ENCODE measurements at regions not wholly inside any gene's neighbourhood (a gene's known extent, or its start where the extent isn't known, plus 50 kb on each side); places are given as distances from the start of the nearest gene placed in this dataset.

- Histone ChIP-seq H3K36me3 (ENCODE audit: low read depth) (no peaks in the 10 kb centered on the region), H3K4me1 (ENCODE audit: low read depth) (no peaks in the 10 kb centered on the region), H3K4me3 (no peak overlapping the region), H3K9me3 (no peaks in the 10 kb centered on the region)
- TF ChIP-seq CTCF (IDR thresholded peaks at IDR 0.05), result peak; percentile 49
- intact Hi-C loops (cut with DNase I, micrococcal nuclease), result loop anchor here in 1 of 2 donors (10.0 kb wide), 1 partner anchor 181 kb away; the partner anchor contains the start of gene ARID2
- peak; percentile 95 for ATAC-seq
- peak in 1 of 3 donors; percentile 73 for DNase-seq
These were observed 185.6 kb upstream of the ARID2 start for GRCh38 chr12:45543887-45544286.

GRCh38 chr12:45546545-45546944, 183.0 kb upstream of the ARID2 start:
- Histone ChIP-seq H3K4me3 (no peak overlapping the region), H3K9me3 (no peaks in the 10 kb centered on the region), H3K36me3 (ENCODE audit: low read depth) (no peaks in the 10 kb centered on the region), H3K4me1 (ENCODE audit: low read depth) (no peaks in the 10 kb centered on the region)
- intact Hi-C loops (cut with DNase I, micrococcal nuclease), result loop anchor here in 1 of 2 donors (10.0 kb wide), 1 partner anchor 178 kb away; the partner anchor contains the start of gene ARID2
- no peak for DNase-seq
- TF ChIP-seq CTCF (IDR thresholded peaks at IDR 0.05), result no peak
- no peak for ATAC-seq

- Histone ChIP-seq H3K4me3 (no peak overlapping the region), H3K4me1 (ENCODE audit: low read depth) (no peaks in the 10 kb centered on the region), H3K36me3 (ENCODE audit: low read depth) (no peaks in the 10 kb centered on the region), H3K9me3 (no peaks in the 10 kb centered on the region)
- intact Hi-C loops (cut with DNase I, micrococcal nuclease), result loop anchor here in 1 of 2 donors (10.0 kb wide), 1 partner anchor 178 kb away; the partner anchor contains the start of gene ARID2
- no peak for ATAC-seq
- no peak for TF ChIP-seq CTCF (IDR thresholded peaks at IDR 0.05)
- DNase-seq, result no peak
These were observed 182.4 kb upstream of the ARID2 start for GRCh38 chr12:45547132-45547531.

- Histone ChIP-seq H3K36me3 (ENCODE audit: low read depth) (no peaks in the 10 kb centered on the region), H3K4me1 (ENCODE audit: low read depth) (no peaks in the 10 kb centered on the region), H3K4me3 (no peak overlapping the region), H3K9me3 (no peaks in the 10 kb centered on the region)
- no peak for DNase-seq
- TF ChIP-seq CTCF (IDR thresholded peaks at IDR 0.05), result no peak
- peak; percentile 31 for ATAC-seq
- intact Hi-C loops (cut with DNase I, micrococcal nuclease), result loop anchor here in 1 of 2 donors (10.0 kb wide), 1 partner anchor 177 kb away; the partner anchor contains the start of gene ARID2
These were observed 181.7 kb upstream of the ARID2 start for GRCh38 chr12:45547822-45548221.

GRCh38 chr12:45548426-45548825, 181.1 kb upstream of the ARID2 start:
- no peaks in the 10 kb centered on the region for H3K4me1 ChIP-seq (ENCODE audit: low read depth)
- ATAC-seq, result no peak
- no peaks in the 10 kb centered on the region for H3K9me3 ChIP-seq
- TF ChIP-seq CTCF (IDR thresholded peaks at IDR 0.05), result no peak
- intact Hi-C loops (cut with DNase I, micrococcal nuclease), result loop anchor here in 1 of 2 donors (10.0 kb wide), 1 partner anchor 176 kb away; the partner anchor contains the start of gene ARID2
- H3K4me3 ChIP-seq, result no peak overlapping the region
- no peak for DNase-seq
- H3K36me3 ChIP-seq (ENCODE audit: low read depth), result no peaks in the 10 kb centered on the region
